ENCODE measurements at regions not wholly inside any gene's neighbourhood (a gene's known extent, or its start where the extent isn't known, plus 50 kb on each side); places are given as distances from the start of the nearest gene placed in this dataset.
A peak's percentile ranks its signal among the peaks of the same experiment; 100 is the strongest.

- no peak for DNase-seq (ENCODE audit: low spot score)
Observed at GRCh38 chr5:152337484-152337883, 67.6 kb downstream of the NMUR2 start.

GRCh38 chr5:152335461-152335860, 69.6 kb downstream of the NMUR2 start:
- DNase-seq (ENCODE audit: low spot score) = no peak

GRCh38 chr5:152332716-152333460, 72.2 kb downstream of the NMUR2 start:
- no peak for DNase-seq (ENCODE audit: low spot score)

- no peak for DNase-seq (ENCODE audit: low spot score)
Observed at GRCh38 chr5:152331718-152332117, 73.4 kb downstream of the NMUR2 start.

- no peak for DNase-seq (ENCODE audit: low spot score)
Observed at GRCh38 chr5:152331006-152331405, 74.1 kb downstream of the NMUR2 start.

GRCh38 chr5:152329761-152330283, 75.3 kb downstream of the NMUR2 start:
- no peak for DNase-seq (ENCODE audit: low spot score)

- DNase-seq (ENCODE audit: low spot score) = no peak
Observed at GRCh38 chr5:152329207-152329606, 75.9 kb downstream of the NMUR2 start.

- no peak for DNase-seq (ENCODE audit: low spot score)
Observed at GRCh38 chr5:152315942-152316341, 89.1 kb downstream of the NMUR2 start.

- DNase-seq (ENCODE audit: low spot score) = no peak
Observed at GRCh38 chr5:152314196-152314829, 90.8 kb downstream of the NMUR2 start.

GRCh38 chr5:152309926-152310450, 95.1 kb downstream of the NMUR2 start:
- peak; percentile 48 for DNase-seq (ENCODE audit: low spot score)

GRCh38 chr5:152306386-152306785, 98.7 kb downstream of the NMUR2 start:
- DNase-seq (ENCODE audit: low spot score) = no peak

- DNase-seq (ENCODE audit: low spot score) = peak; percentile 70
Observed at GRCh38 chr5:152305525-152305924, 99.6 kb downstream of the NMUR2 start.

GRCh38 chr5:152303841-152304240, 101.2 kb downstream of the NMUR2 start:
- no peak for DNase-seq (ENCODE audit: low spot score)

GRCh38 chr5:152297866-152298265, 107.2 kb downstream of the NMUR2 start:
- DNase-seq (ENCODE audit: low spot score) = no peak

- DNase-seq (ENCODE audit: low spot score) = no peak
Observed at GRCh38 chr5:152293189-152293588, 111.9 kb downstream of the NMUR2 start.

- DNase-seq (ENCODE audit: low spot score) = no peak
Observed at GRCh38 chr5:152290181-152290580, 114.9 kb downstream of the NMUR2 start.

GRCh38 chr5:152288917-152289595, 116.0 kb downstream of the NMUR2 start:
- no peak for DNase-seq (ENCODE audit: low spot score)

GRCh38 chr5:152288499-152288898, 116.6 kb downstream of the NMUR2 start:
- no peak for DNase-seq (ENCODE audit: low spot score)

- DNase-seq (ENCODE audit: low spot score) = no peak
Observed at GRCh38 chr5:152285764-152286163, 119.3 kb downstream of the NMUR2 start.

GRCh38 chr5:152282331-152282730, 122.7 kb downstream of the NMUR2 start:
- DNase-seq (ENCODE audit: low spot score) = no peak

GRCh38 chr5:152277936-152278335, 127.1 kb downstream of the NMUR2 start:
- no peak for DNase-seq (ENCODE audit: low spot score)

GRCh38 chr5:152274224-152274623, 130.9 kb downstream of the NMUR2 start:
- no peak for DNase-seq (ENCODE audit: low spot score)

GRCh38 chr5:152271420-152271819, 133.7 kb downstream of the NMUR2 start:
- peak; percentile 53 for DNase-seq (ENCODE audit: low spot score)
